ENCODE measurements at regions not wholly inside any gene's neighbourhood (a gene's known extent, or its start where the extent isn't known, plus 50 kb on each side); places are given as distances from the start of the nearest gene placed in this dataset.

GRCh38 chr1:29502911-29503840, 266.9 kb downstream of the PTPRU start:
- DNase-seq, result peak; percentile 46
- H3K36me3 ChIP-seq (ENCODE audit: control insufficient read depth, insufficient read depth, low read length), result no peaks in the 10 kb centered on the region
- no peaks in the 10 kb centered on the region for H3K27me3 ChIP-seq (ENCODE audit: control insufficient read depth, insufficient read depth, low read length, poor library complexity, severe bottlenecking)
- peaks cover 12% of the 10 kb centered on the region for H3K9me3 Mint-ChIP-seq
- H3K9ac ChIP-seq (ENCODE audit: extremely low read depth, low read length, poor library complexity, severe bottlenecking), result no peak overlapping the region
- H3K27ac Mint-ChIP-seq, result no peak overlapping the region
- H3K4me3 Mint-ChIP-seq, result no peak overlapping the region
- H3K27me3 Mint-ChIP-seq (ENCODE audit: insufficient read depth), result peaks cover 13% of the 10 kb centered on the region
- TF ChIP-seq CTCF (conservative IDR thresholded peaks at IDR 0.05), result no peak
- H3K27ac ChIP-seq (ENCODE audit: low read depth, low read length), result peak overlapping the region; percentile 78
- H3K4me1 ChIP-seq (ENCODE audit: control insufficient read depth, insufficient read depth, low read length), result peaks cover 3% of the 10 kb centered on the region
- 74 to 87% methylated on average over 10 to 12 of the region's 12 CpGs for WGBS, 2 experiments (ENCODE audit: insufficient coverage in 1 of 2, insufficient read length in 1 of 2)
- H3K4me1 Mint-ChIP-seq, result peaks cover 14% of the 10 kb centered on the region
- peaks cover 6% of the 10 kb centered on the region for H3K9me3 ChIP-seq (ENCODE audit: control insufficient read depth, low read length)
- H3K4me3 ChIP-seq (ENCODE audit: low read length), result no peak overlapping the region
- no peaks in the 10 kb centered on the region for H3K36me3 Mint-ChIP-seq (ENCODE audit: low read depth)

GRCh38 chr1:29502225-29502910, 266.0 kb downstream of the PTPRU start:
- no peak for TF ChIP-seq CTCF (conservative IDR thresholded peaks at IDR 0.05)
- no peaks in the 10 kb centered on the region for H3K27me3 ChIP-seq (ENCODE audit: control insufficient read depth, insufficient read depth, low read length, poor library complexity, severe bottlenecking)
- WGBS, 2 experiments (ENCODE audit: insufficient coverage in 1 of 2, insufficient read length in 1 of 2), result 89 to 100% methylated on average over 1 to 3 of the region's 3 CpGs
- Mint-ChIP-seq H3K27me3 (ENCODE audit: insufficient read depth) (peaks cover 13% of the 10 kb centered on the region), H3K4me3 (no peak overlapping the region), H3K27ac (no peak overlapping the region), H3K36me3 (ENCODE audit: low read depth) (no peaks in the 10 kb centered on the region), H3K4me1 (peaks cover 14% of the 10 kb centered on the region), H3K9me3 (peaks cover 12% of the 10 kb centered on the region)
- H3K36me3 ChIP-seq (ENCODE audit: control insufficient read depth, insufficient read depth, low read length), result no peaks in the 10 kb centered on the region
- peaks cover 3% of the 10 kb centered on the region for H3K4me1 ChIP-seq (ENCODE audit: control insufficient read depth, insufficient read depth, low read length)
- H3K4me3 ChIP-seq (ENCODE audit: low read length), result no peak overlapping the region
- no peak overlapping the region for H3K9ac ChIP-seq (ENCODE audit: extremely low read depth, low read length, poor library complexity, severe bottlenecking)
- H3K27ac ChIP-seq (ENCODE audit: low read depth, low read length), result no peak overlapping the region
- peaks cover 6% of the 10 kb centered on the region for H3K9me3 ChIP-seq (ENCODE audit: control insufficient read depth, low read length)
- DNase-seq, result peak; percentile 35

- Mint-ChIP-seq H3K27ac (no peak overlapping the region), H3K4me3 (no peak overlapping the region), H3K9me3 (peaks cover 12% of the 10 kb centered on the region), H3K4me1 (peaks cover 14% of the 10 kb centered on the region), H3K36me3 (ENCODE audit: low read depth) (no peaks in the 10 kb centered on the region), H3K27me3 (ENCODE audit: insufficient read depth) (peaks cover 11% of the 10 kb centered on the region)
- 38 to 39% methylated on average over 6 to 8 of the region's 8 CpGs for WGBS, 2 experiments (ENCODE audit: insufficient coverage in 1 of 2, insufficient read length in 1 of 2)
- no peak for TF ChIP-seq CTCF (conservative IDR thresholded peaks at IDR 0.05)
- Histone ChIP-seq H3K27me3 (ENCODE audit: control insufficient read depth, insufficient read depth, low read length, poor library complexity, severe bottlenecking) (no peaks in the 10 kb centered on the region), H3K9ac (ENCODE audit: extremely low read depth, low read length, poor library complexity, severe bottlenecking) (no peak overlapping the region), H3K4me1 (ENCODE audit: control insufficient read depth, insufficient read depth, low read length) (peaks cover 3% of the 10 kb centered on the region), H3K36me3 (ENCODE audit: control insufficient read depth, insufficient read depth, low read length) (no peaks in the 10 kb centered on the region), H3K9me3 (ENCODE audit: control insufficient read depth, low read length) (peaks cover 6% of the 10 kb centered on the region), H3K4me3 (ENCODE audit: low read length) (no peak overlapping the region), H3K27ac (ENCODE audit: low read depth, low read length) (peak overlapping the region; percentile 74)
- DNase-seq, result peak; percentile 46
These were observed 265.1 kb downstream of the PTPRU start for GRCh38 chr1:29501227-29501976.

Measured in endodermal cell (in vitro differentiated cells).